ENCODE measurements at regions not wholly inside any gene's neighbourhood (a gene's known extent, or its start where the extent isn't known, plus 50 kb on each side); places are given as distances from the start of the nearest gene placed in this dataset. TPM values are rescaled to one million over a fixed set of nuclear protein-coding genes. Genes with fewer than 3 reads are reported as not detected.

DNA sequence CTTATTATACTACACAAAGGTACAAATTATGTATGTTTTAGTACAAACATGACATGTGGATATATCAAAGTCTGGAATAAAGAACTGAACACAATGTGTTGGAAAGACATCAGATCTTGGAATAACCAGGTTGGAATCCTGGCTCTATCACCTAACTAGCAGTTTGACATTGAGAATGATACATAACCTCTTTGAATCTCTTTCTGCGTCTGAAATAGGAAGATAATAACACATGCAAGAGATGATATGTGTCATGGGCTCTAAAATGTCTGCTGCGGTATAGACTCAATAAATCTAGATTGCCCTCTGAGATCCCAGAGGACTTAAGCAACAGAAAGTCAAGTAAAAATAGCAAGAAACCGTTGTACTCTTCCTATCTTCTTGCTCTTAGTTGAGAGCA, 66.8 kb upstream of the CCN2 start:
- DNase-seq (no peak), ATAC-seq (no peak)
- intact Hi-C loops (cut with micrococcal nuclease): no loop called here

DNA sequence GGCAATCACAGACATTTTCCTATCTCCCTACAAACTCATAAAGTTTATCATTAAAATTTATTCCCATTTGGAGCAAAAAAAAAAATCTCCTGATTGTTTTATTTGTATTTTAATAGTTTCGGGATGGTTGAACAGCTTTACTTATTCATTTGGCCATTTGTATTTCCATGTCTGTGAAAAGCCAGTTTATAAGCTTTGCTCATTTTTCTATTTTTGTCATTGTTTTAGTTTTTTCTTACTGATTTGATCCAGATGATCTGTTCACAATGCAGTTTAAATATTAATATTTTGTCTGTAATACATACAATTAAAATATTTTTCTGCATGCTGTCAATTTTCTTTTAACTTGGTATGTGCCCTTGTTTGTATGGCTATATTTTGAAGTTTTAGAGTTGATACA, 65.2 kb upstream of the CCN2 start:
- ATAC-seq (no peak), DNase-seq (no peak)
- intact Hi-C loops (cut with micrococcal nuclease): no loop called here

DNA sequence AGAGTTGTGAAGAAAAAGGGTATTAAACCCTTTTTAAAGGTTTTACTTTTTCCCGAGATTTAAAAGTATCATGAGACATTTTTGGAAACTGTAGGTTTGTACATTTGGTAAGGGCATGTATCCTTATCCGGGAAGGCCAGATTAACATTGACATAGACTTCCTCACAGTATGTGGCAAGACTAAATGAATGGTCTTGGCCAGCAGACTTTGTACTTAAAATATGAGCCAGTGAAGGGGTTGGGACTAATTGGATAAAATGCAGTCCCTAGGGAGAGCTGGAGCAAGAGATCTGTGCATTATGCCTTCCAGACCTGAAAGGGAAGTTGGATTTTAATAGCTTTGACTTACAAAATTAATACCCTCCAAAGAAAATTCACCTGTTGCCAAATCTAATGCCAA, 60.4 kb upstream of the CCN2 start:
- ATAC-seq: peak; percentile 83
- intact Hi-C loops (cut with micrococcal nuclease): no loop called here

GRCh38 chr6:132009175-132009574, 58.0 kb upstream of the CCN2 start:
- no peak for ATAC-seq
- intact Hi-C loops (cut with micrococcal nuclease): no loop called here
- no peak for DNase-seq

More for the DNA sequence above, 60.4 kb upstream of the CCN2 start:
- DNase-seq: no peak

DNA sequence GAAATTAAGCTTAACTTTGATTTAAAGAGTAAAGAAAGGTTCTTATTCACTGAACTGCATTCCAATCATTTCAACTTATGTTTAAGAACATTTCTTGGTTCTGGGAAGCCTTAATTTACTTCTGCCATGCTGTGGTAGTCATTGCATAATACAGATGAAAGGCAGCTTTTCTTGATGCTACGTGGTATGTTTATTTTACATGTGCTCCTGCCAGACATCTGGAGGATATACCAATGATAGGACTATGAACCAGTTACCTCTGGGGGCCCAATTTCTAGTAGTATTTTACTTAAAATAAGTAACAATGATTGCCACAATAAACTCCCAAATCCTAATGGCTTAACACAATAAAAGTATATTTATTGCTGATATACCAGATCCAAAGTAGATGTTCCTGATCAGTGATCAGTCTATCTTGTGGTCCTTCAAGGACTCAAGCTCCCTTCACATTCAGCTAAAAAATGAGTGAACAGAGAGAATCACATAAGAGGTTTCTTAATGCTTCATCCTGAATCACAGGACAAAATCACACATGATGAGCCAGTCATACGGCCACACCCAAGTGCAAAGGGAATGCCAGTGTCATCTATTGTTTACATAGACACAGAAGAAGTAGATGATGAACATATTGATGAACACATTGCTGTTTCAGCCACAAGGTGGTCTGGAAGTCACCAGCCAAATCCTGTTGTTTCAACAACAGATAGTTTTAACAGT, 56.5 kb upstream of the CCN2 start:
- ATAC-seq: no peak
- DNase-seq: no peak
- intact Hi-C loops (cut with micrococcal nuclease): no loop called here

GRCh38 chr6:132005178-132005577, 54.0 kb upstream of the CCN2 start:
- intact Hi-C loops (cut with micrococcal nuclease): no loop called here
- ATAC-seq: no peak
- no peak for DNase-seq

DNA sequence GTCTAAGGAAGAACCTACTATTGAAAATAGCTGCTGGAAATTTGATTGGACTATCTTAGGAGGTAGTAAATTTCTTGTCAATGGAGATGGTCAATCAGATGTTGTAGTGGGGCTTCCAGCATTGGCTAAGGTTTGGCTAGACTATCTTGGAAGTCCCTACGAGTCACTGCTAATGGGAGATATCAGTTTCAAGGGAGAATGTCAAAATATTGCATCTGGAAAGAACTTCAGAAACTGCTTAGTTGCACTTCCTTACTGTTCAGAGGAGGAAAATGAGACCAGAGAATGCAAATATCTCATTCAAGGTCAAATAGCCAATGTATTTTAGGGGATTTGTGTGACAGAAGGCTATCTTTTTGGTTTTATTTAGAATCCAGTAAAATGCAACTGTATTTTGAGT, 53.5 kb upstream of the CCN2 start:
- intact Hi-C loops (cut with micrococcal nuclease): no loop called here
- ATAC-seq (no peak), DNase-seq (no peak)

GRCh38 chr6:132003516-132004178, 52.5 kb upstream of the CCN2 start:
- intact Hi-C loops (cut with micrococcal nuclease): no loop called here
- ATAC-seq: no peak

More at GRCh38 chr6:132003516-132004178, 52.5 kb upstream of the CCN2 start:
- no peak for DNase-seq

Small RNA genes lying in the stretch of these regions (microRNA-seq; reads per million reads assigned to microRNA genes)
- gene MIR548AJ1 (ENCODE audit: borderline number of aligned reads): not detected
